Osteoblast (primary cell): ENCODE measurements at regions not wholly inside any gene's neighbourhood (a gene's known extent, or its start where the extent isn't known, plus 50 kb on each side); places are given as distances from the start of the nearest gene placed in this dataset.

ENCODE experiments used
- DNase-seq: peaks from one replicate; pipeline ENCODE4 v3.0.0; 2011; ENCODE audit warnings: low spot score, mixed read lengths; ENCODE audit not compliant: insufficient read length; ENCODE audit errors: missing footprints
- H2AFZ ChIP-seq: 2 replicates; pipeline ENCODE4 v1.6.0; 2011; ENCODE audit warnings: mild to moderate bottlenecking, low read length
- H3K27ac ChIP-seq: 2 replicates; pipeline ENCODE4 v1.5.1; 2011; ENCODE audit warnings: mild to moderate bottlenecking, low read depth, low read length, moderate library complexity
- H3K27me3 ChIP-seq: 2 replicates; pipeline ENCODE4 v1.6.0; 2012; ENCODE audit warnings: mild to moderate bottlenecking, control low read depth, inconsistent platforms, low read length, moderate library complexity; ENCODE audit not compliant: insufficient read depth
- H3K36me3 ChIP-seq: 2 replicates; pipeline ENCODE4 v1.5.1; 2011; ENCODE audit warnings: mild to moderate bottlenecking, low read length, control low read depth, moderate library complexity; ENCODE audit not compliant: insufficient read depth
- H3K4me1 ChIP-seq: 2 replicates; pipeline ENCODE4 v1.5.1; 2011; ENCODE audit warnings: mild to moderate bottlenecking, low read length, control low read depth, moderate library complexity; ENCODE audit not compliant: insufficient read depth
- H3K4me2 ChIP-seq: 2 replicates; pipeline ENCODE4 v1.6.0; 2011; ENCODE audit warnings: mild to moderate bottlenecking, low read length; ENCODE audit not compliant: insufficient read depth
- H3K4me3 ChIP-seq: fragments of 200-600 bp; sonication (generic); 3 replicates; pipeline ENCODE4 v1.5.1; 2012; ENCODE audit warnings: mild to moderate bottlenecking, low read length, inconsistent platforms; ENCODE audit not compliant: insufficient read depth
- H3K79me2 ChIP-seq: 2 replicates; pipeline ENCODE4 v1.6.0; 2012; ENCODE audit warnings: mild to moderate bottlenecking, low read length, control low read depth, inconsistent platforms; ENCODE audit not compliant: insufficient read depth
- H3K9me3 ChIP-seq: 2 replicates; pipeline ENCODE4 v1.5.1; 2011; ENCODE audit warnings: low read depth, low read length, control low read depth
- H4K20me1 ChIP-seq: 2 replicates; pipeline ENCODE4 v1.6.0; 2012; ENCODE audit warnings: mild to moderate bottlenecking, low read length, control low read depth; ENCODE audit not compliant: insufficient read depth
- TF ChIP-seq, protein P1 (sequence below): IDR thresholded peaks from 2 replicates; pipeline ENCODE4 v1.5.1; 2011; ENCODE audit warnings: mild to moderate bottlenecking, low read depth, low read length, moderate library complexity; ENCODE audit errors: extremely low read depth

GRCh38 chr6:99810942-99811620 is 182.9 kb downstream of the MCHR2 start:
- Histone ChIP-seq H3K27me3 (no peaks in the 10 kb centered on the region), H2AFZ (no peak overlapping the region), H4K20me1 (no peaks in the 10 kb centered on the region), H3K36me3 (no peaks in the 10 kb centered on the region), H3K4me3 (no peak overlapping the region), H3K4me1 (no peaks in the 10 kb centered on the region), H3K27ac (no peak overlapping the region), H3K9me3 (no peaks in the 10 kb centered on the region), H3K79me2 (no peaks in the 10 kb centered on the region), H3K4me2 (no peak overlapping the region)
- TF ChIP-seq, protein P1, sequence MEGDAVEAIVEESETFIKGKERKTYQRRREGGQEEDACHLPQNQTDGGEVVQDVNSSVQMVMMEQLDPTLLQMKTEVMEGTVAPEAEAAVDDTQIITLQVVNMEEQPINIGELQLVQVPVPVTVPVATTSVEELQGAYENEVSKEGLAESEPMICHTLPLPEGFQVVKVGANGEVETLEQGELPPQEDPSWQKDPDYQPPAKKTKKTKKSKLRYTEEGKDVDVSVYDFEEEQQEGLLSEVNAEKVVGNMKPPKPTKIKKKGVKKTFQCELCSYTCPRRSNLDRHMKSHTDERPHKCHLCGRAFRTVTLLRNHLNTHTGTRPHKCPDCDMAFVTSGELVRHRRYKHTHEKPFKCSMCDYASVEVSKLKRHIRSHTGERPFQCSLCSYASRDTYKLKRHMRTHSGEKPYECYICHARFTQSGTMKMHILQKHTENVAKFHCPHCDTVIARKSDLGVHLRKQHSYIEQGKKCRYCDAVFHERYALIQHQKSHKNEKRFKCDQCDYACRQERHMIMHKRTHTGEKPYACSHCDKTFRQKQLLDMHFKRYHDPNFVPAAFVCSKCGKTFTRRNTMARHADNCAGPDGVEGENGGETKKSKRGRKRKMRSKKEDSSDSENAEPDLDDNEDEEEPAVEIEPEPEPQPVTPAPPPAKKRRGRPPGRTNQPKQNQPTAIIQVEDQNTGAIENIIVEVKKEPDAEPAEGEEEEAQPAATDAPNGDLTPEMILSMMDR = no peak
- no peak for DNase-seq

DNA sequence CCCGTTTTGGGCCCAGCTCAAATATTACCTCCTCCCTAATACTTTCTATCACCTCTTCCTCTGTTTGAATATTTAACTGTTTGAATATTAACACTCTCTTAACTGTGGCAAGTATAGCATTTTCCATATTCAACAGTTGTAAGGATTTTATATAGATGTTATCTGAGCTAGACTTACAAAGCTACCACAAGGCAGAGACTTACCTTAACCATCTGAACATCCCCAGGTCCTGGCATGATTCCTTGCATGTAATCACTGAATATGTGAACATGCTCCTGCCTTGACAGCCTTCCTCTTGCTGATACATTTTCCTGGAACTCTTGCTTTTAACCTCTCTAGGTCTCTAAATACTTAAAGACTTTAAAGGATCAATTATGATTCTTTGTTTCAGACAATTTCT is 182.4 kb downstream of the MCHR2 start:
- no peak overlapping the region for H3K27ac ChIP-seq
- H3K4me3 ChIP-seq = no peak overlapping the region
- TF ChIP-seq, protein P1 = no peak
- H3K27me3 ChIP-seq = no peaks in the 10 kb centered on the region
- DNase-seq = no peak
- H3K36me3 ChIP-seq = no peaks in the 10 kb centered on the region
- H2AFZ ChIP-seq = no peak overlapping the region
- H4K20me1 ChIP-seq = no peaks in the 10 kb centered on the region
- H3K4me1 ChIP-seq = no peaks in the 10 kb centered on the region
- H3K9me3 ChIP-seq = no peaks in the 10 kb centered on the region
- H3K79me2 ChIP-seq = no peaks in the 10 kb centered on the region
- H3K4me2 ChIP-seq = no peak overlapping the region

DNA sequence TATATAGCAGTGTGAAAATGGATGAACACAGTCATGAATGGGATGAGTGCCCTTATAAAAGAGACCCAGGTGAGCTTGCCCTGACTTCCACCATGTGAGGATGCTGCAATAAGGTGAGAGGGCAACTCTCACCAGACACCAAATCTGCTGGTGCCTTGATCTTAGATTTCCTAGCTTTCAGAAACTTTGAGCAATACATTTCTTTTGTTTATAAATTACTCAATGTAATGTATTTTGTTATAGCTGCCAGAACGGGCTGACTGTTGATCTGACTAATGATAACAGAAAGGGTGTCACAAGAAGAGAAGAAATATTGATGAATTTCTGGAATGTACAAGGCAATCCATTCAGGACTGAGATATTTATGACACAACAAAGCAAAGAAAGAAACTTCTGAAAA is 180.5 kb downstream of the MCHR2 start:
- TF ChIP-seq, protein P1 = no peak
- Histone ChIP-seq H3K27me3 (no peaks in the 10 kb centered on the region), H3K9me3 (no peaks in the 10 kb centered on the region), H2AFZ (no peak overlapping the region), H4K20me1 (no peaks in the 10 kb centered on the region), H3K79me2 (no peaks in the 10 kb centered on the region), H3K4me3 (no peak overlapping the region), H3K27ac (no peak overlapping the region), H3K36me3 (no peaks in the 10 kb centered on the region), H3K4me2 (no peak overlapping the region), H3K4me1 (no peaks in the 10 kb centered on the region)
- DNase-seq = no peak

GRCh38 chr6:99814230-99814928 is 179.6 kb downstream of the MCHR2 start:
- TF ChIP-seq, protein P1 = no peak
- Histone ChIP-seq H3K36me3 (no peaks in the 10 kb centered on the region), H3K4me2 (no peak overlapping the region)

More at GRCh38 chr6:99814230-99814928, 179.6 kb downstream of the MCHR2 start:
- Histone ChIP-seq H3K4me3 (no peak overlapping the region), H2AFZ (no peak overlapping the region), H3K27me3 (no peaks in the 10 kb centered on the region), H3K27ac (no peak overlapping the region), H3K79me2 (no peaks in the 10 kb centered on the region), H3K9me3 (no peaks in the 10 kb centered on the region), H3K4me1 (no peaks in the 10 kb centered on the region), H4K20me1 (no peaks in the 10 kb centered on the region)
- no peak for DNase-seq
